CD4-positive, alpha-beta T cell (primary cell): ENCODE measurements at regions not wholly inside any gene's neighbourhood (a gene's known extent, or its start where the extent isn't known, plus 50 kb on each side); places are given as distances from the start of the nearest gene placed in this dataset.

Experiments used
- ATAC-seq: fragments of 200-7000 bp; cut with Tn5 transposase; one replicate; pipeline ENCODE4 v1.10.0; 2022; ENCODE audit warnings: mild to moderate bottlenecking; ENCODE audit not compliant: poor library complexity
- CTCF ChIA-PET: fragments of 350-600 bp; sonication (Branson Sonifier 250); formaldehyde crosslinking; loops from one replicate; lab custom pipeline; 2021; ENCODE audit warnings: antibody characterized with exemption, inconsistent platforms; lab: Charles Lee
- POLR2A ChIA-PET: fragments of 350-600 bp; sonication (Branson Sonifier 250); formaldehyde crosslinking; loops from one replicate; lab custom pipeline; 2021; ENCODE audit warnings: antibody characterized with exemption, inconsistent platforms; lab: Charles Lee
- DNase-seq, 14 experiments: peaks; one replicate each; pipeline ENCODE4 v3.0.0-alpha.2; 2013 to 2020; ENCODE audit warnings: mixed read lengths in 2 of 14
- H3K27ac ChIP-seq, 2 donors: one replicate each; pipeline versions ENCODE4 v1.5.1 to v1.7.0; 2013; ENCODE audit warnings: low read length in 2 of 2, low read depth in 1 of 2, mild to moderate bottlenecking in 1 of 2
- H3K27me3 ChIP-seq, 2 experiments: 1 replicate in 1 of 2; 2 replicates in 1 of 2; pipeline versions ENCODE4 v1.6.1 to v1.7.0; 2013; ENCODE audit warnings: low read length in 2 of 2, control low read depth in 1 of 2, mild to moderate bottlenecking in 1 of 2, moderate library complexity in 1 of 2; ENCODE audit not compliant: insufficient read depth in 2 of 2, control insufficient read depth in 1 of 2
- H3K36me3 ChIP-seq: one replicate; pipeline ENCODE4 v1.6.1; 2013; ENCODE audit warnings: low read length, control low read depth; ENCODE audit not compliant: insufficient read depth
- H3K4me1 ChIP-seq: one replicate; pipeline ENCODE4 v1.6.1; 2013; ENCODE audit warnings: low read length, control low read depth; ENCODE audit not compliant: insufficient read depth
- H3K4me3 ChIP-seq: one replicate; pipeline ENCODE4 v1.5.1; 2013; ENCODE audit warnings: mild to moderate bottlenecking, low read length, moderate library complexity
- H3K9me3 ChIP-seq, 2 experiments: 1 replicate in 1 of 2; 2 replicates in 1 of 2; pipeline versions ENCODE4 v1.6.1 to v1.7.0; 2013; ENCODE audit warnings: low read length in 2 of 2, mild to moderate bottlenecking in 2 of 2, control low read depth in 1 of 2, moderate library complexity in 1 of 2; ENCODE audit not compliant: control insufficient read depth in 1 of 2, insufficient read depth in 1 of 2
- H3K27ac Mint-ChIP-seq: one replicate; pipeline ENCODE4 v1.8.0; 2020; ENCODE audit warnings: mixed read lengths
- H3K27me3 Mint-ChIP-seq: one replicate; pipeline ENCODE4 v1.8.0; 2021; ENCODE audit warnings: mixed read lengths
- H3K36me3 Mint-ChIP-seq: one replicate; pipeline ENCODE4 v1.8.0; 2021; ENCODE audit warnings: low read depth, mixed read lengths
- H3K4me1 Mint-ChIP-seq: one replicate; pipeline ENCODE4 v1.8.0; 2021; ENCODE audit warnings: low read depth, mixed read lengths
- H3K4me3 Mint-ChIP-seq: one replicate; pipeline ENCODE4 v1.8.0; 2020; ENCODE audit warnings: mild to moderate bottlenecking, mixed read lengths
- H3K9me3 Mint-ChIP-seq: one replicate; pipeline ENCODE4 v1.8.0; 2020; ENCODE audit warnings: mixed read lengths
- CTCF ChIP-seq: fragments of 200-600 bp; IDR thresholded peaks from one replicate; pipeline ENCODE4 v1.8.0; 2022; ENCODE audit warnings: antibody characterized with exemption, mild to moderate bottlenecking
- intact Hi-C, 2 experiments: fragments of 100-400 bp; cut with DNase I in 1 of 2; cut with micrococcal nuclease in 1 of 2; formaldehyde crosslinking; loops; one replicate each; pipeline versions ENCODE4 v1.15.1 to v1.9.0; 2023 to 2025; cut with DNase I, micrococcal nuclease

- no peaks in the 10 kb centered on the region for H3K36me3 Mint-ChIP-seq
- H3K4me1 ChIP-seq, result no peaks in the 10 kb centered on the region
- ATAC-seq, result no peak
- intact Hi-C loops, result no loop called here
- H3K4me3 Mint-ChIP-seq, result no peak overlapping the region
- ChIA-PET POLR2A (no interaction called here), CTCF (no interaction called here)
- DNase-seq, result no peak
- TF ChIP-seq CTCF, result no peak
- H3K27me3 Mint-ChIP-seq, result peaks cover 2% of the 10 kb centered on the region
- H3K27ac Mint-ChIP-seq, result no peak overlapping the region
- H3K9me3 ChIP-seq, result no peaks in the 10 kb centered on the region
- no peaks in the 10 kb centered on the region for H3K4me1 Mint-ChIP-seq
- peaks cover 0 to 3% of the 10 kb centered on the region in 2 experiments for H3K27me3 ChIP-seq
- no peak overlapping the region for H3K4me3 ChIP-seq
- no peaks in the 10 kb centered on the region for H3K9me3 Mint-ChIP-seq
- H3K36me3 ChIP-seq, result no peaks in the 10 kb centered on the region
- no peak overlapping the region for H3K27ac ChIP-seq
Observed at GRCh38 chr1:199453723-199454122, 573.8 kb upstream of the NR5A2 start.

- Mint-ChIP-seq H3K4me1 (no peaks in the 10 kb centered on the region), H3K27ac (no peak overlapping the region), H3K27me3 (no peaks in the 10 kb centered on the region), H3K4me3 (no peak overlapping the region), H3K36me3 (no peaks in the 10 kb centered on the region), H3K9me3 (peaks cover 9% of the 10 kb centered on the region)
- no peak for TF ChIP-seq CTCF
- peaks cover 0 to 3% of the 10 kb centered on the region in 2 experiments for H3K9me3 ChIP-seq
- ChIA-PET POLR2A (no interaction called here), CTCF (no interaction called here)
- ATAC-seq, result no peak
- no peaks in the 10 kb centered on the region for H3K4me1 ChIP-seq
- H3K27me3 ChIP-seq, result no peaks in the 10 kb centered on the region
- intact Hi-C loops, result no loop called here
- no peak overlapping the region for H3K4me3 ChIP-seq
- H3K36me3 ChIP-seq, result no peaks in the 10 kb centered on the region
- DNase-seq, result no peak
- no peak overlapping the region for H3K27ac ChIP-seq
Observed at GRCh38 chr1:199460933-199461332, 566.6 kb upstream of the NR5A2 start.

DNA sequence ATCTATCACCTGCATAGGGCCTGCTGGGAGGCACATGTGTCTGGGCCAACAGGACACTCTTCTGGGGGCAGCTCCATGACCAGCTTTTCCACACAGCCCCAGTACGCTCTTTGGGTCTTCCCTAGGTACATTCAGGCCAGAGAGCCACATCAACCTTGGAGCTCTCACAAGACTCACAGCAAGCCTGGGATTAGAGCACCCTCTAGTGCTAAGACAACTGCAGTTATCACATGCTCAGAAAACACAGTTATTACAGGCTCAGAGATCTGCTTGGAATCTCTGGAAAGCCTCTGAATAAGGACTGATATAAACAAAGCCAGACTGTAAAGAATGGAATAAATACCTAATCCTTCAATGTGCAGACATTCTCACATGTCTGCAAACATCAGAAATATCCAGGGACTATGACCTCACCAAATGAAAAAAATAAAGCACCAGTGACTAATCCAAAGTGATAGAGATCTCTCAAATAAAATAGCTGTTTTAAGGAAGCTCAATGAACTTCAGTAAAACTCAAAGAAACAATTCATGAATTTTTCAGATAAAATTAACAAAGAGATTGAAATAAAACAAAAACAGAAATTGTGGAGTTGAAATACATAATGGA lies 563.9 kb upstream of the NR5A2 start:
- TF ChIP-seq CTCF, result no peak
- no peaks in the 10 kb centered on the region for H3K27me3 Mint-ChIP-seq
- ChIA-PET POLR2A (no interaction called here), CTCF (interaction anchor here (1.2 kb wide), 1 partner anchor 19 kb away, joined by 3 read pairs; no protein-coding TSS in a partner anchor)
- Histone ChIP-seq H3K9me3 (peaks cover 0 to 3% of the 10 kb centered on the region in 2 experiments), H3K36me3 (no peaks in the 10 kb centered on the region), H3K4me1 (no peaks in the 10 kb centered on the region), H3K27me3 (no peaks in the 10 kb centered on the region), H3K4me3 (no peak overlapping the region), H3K27ac (no peak overlapping the region)
- no peak overlapping the region for H3K4me3 Mint-ChIP-seq
- H3K27ac Mint-ChIP-seq, result no peak overlapping the region
- DNase-seq (peak in 3 of 14 experiments; percentile 11 to 18 (median 13)), ATAC-seq (no peak)
- no peaks in the 10 kb centered on the region for H3K36me3 Mint-ChIP-seq
- intact Hi-C loops, result no loop called here
- peaks cover 9% of the 10 kb centered on the region for H3K9me3 Mint-ChIP-seq
- H3K4me1 Mint-ChIP-seq, result no peaks in the 10 kb centered on the region
